Right lobe of liver (tissue), 4 donors: ENCODE measurements at regions not wholly inside any gene's neighbourhood (a gene's known extent, or its start where the extent isn't known, plus 50 kb on each side); places are given as distances from the start of the nearest gene placed in this dataset.

Experiments
- POLR2A ChIP-seq: fragments of 450-650 bp; IDR thresholded peaks from one replicate; pipeline ENCODE4 v1.6.1; 2017; ENCODE audit warnings: antibody characterized with exemption, mild to moderate bottlenecking
- TF ChIP-seq, protein P1 (sequence below), 4 donors: fragments of 200-600 bp in 3 of 4; fragments of 450-650 bp in 1 of 4; IDR thresholded peaks; one replicate each; pipeline versions ENCODE4 v1.5.1 to v1.8.0; 2016 to 2022; ENCODE audit warnings: antibody characterized with exemption in 4 of 4, mild to moderate bottlenecking in 2 of 4
- donor health status: DM: no; HTN: no; CAD: no.
- donor health status: DM: no; HTN: no; CAD: no.
- donor health status: DM: no; HTN: yes; CAD: no.

DNA sequence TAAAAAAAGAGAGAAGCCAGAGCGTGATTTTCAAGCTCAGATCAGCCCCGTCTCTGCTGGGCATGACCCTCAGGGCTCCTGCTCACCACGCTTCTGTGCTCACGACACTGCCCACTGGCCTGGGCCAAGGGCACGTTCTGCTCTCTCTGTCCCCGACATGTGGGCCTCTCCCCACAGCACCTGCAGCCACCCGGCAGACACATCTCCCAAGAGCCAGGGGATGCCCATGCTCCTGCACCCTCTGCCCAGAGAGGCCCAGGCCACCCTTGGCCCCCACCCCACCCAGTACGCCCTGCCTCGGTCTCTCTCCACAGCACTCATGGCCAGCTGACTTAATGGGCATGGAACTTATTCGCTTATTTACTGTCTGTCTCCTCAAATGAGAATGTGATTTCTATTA is 175.4 kb upstream of the RNF32 start:
- TF ChIP-seq, protein P1, sequence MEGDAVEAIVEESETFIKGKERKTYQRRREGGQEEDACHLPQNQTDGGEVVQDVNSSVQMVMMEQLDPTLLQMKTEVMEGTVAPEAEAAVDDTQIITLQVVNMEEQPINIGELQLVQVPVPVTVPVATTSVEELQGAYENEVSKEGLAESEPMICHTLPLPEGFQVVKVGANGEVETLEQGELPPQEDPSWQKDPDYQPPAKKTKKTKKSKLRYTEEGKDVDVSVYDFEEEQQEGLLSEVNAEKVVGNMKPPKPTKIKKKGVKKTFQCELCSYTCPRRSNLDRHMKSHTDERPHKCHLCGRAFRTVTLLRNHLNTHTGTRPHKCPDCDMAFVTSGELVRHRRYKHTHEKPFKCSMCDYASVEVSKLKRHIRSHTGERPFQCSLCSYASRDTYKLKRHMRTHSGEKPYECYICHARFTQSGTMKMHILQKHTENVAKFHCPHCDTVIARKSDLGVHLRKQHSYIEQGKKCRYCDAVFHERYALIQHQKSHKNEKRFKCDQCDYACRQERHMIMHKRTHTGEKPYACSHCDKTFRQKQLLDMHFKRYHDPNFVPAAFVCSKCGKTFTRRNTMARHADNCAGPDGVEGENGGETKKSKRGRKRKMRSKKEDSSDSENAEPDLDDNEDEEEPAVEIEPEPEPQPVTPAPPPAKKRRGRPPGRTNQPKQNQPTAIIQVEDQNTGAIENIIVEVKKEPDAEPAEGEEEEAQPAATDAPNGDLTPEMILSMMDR (IDR thresholded peaks at IDR 0.05): no peak
- no peak for TF ChIP-seq POLR2A
